Tibial nerve (tissue), 4 donors: ENCODE measurements at regions not wholly inside any gene's neighbourhood (a gene's known extent, or its start where the extent isn't known, plus 50 kb on each side); places are given as distances from the start of the nearest gene placed in this dataset.

Experiments used
- DNase-seq, 2 donors: peaks; one replicate each; pipeline ENCODE4 v3.0.0-alpha.2; 2019; ENCODE audit warnings: low spot score in 2 of 2
- H3K27ac ChIP-seq, 4 donors: fragments of 200-600 bp; sonication (generic) in 3 of 4; one replicate each; pipeline ENCODE4 v1.5.1; 2017 to 2019; ENCODE audit warnings: mild to moderate bottlenecking in 1 of 4
- H3K27me3 ChIP-seq, 2 donors: fragments of 200-600 bp; sonication (generic) in 1 of 2; one replicate each; pipeline versions ENCODE4 v1.5.1 to v1.6.0; 2017 to 2019
- H3K36me3 ChIP-seq, 3 donors: fragments of 200-600 bp; sonication (generic); one replicate each; pipeline ENCODE4 v1.5.1; 2018 to 2019
- H3K4me1 ChIP-seq, 4 donors: fragments of 200-600 bp; sonication (generic) in 3 of 4; one replicate each; pipeline ENCODE4 v1.5.1; 2017 to 2019
- H3K4me3 ChIP-seq, 4 donors: fragments of 200-600 bp; sonication (generic) in 3 of 4; one replicate each; pipeline ENCODE4 v1.5.1; 2017 to 2019; ENCODE audit warnings: mild to moderate bottlenecking in 1 of 4, moderate library complexity in 1 of 4
- H3K9me3 ChIP-seq, 4 donors: fragments of 200-600 bp; sonication (generic) in 3 of 4; one replicate each; pipeline ENCODE4 v1.5.1; 2017 to 2019
- CTCF ChIP-seq, 5 experiments: fragments of 200-600 bp in 3 of 5; fragments of 450-650 bp in 2 of 5; sonication (generic) in 3 of 5; IDR thresholded peaks; one replicate each; pipeline ENCODE4 v1.5.1; 2016 to 2019; ENCODE audit warnings: antibody characterized with exemption in 5 of 5, mild to moderate bottlenecking in 3 of 5, moderate library complexity in 2 of 5
- EP300 ChIP-seq, 2 donors: sonication (generic); formaldehyde crosslinking; IDR thresholded peaks; one replicate each; pipeline ENCODE4 v1.6.1; 2017; ENCODE audit warnings: antibody characterized with exemption in 2 of 2, mild to moderate bottlenecking in 1 of 2
- POLR2A ChIP-seq, 2 donors: fragments of 450-650 bp; IDR thresholded peaks; one replicate each; pipeline ENCODE4 v1.6.1; 2017; ENCODE audit warnings: antibody characterized with exemption in 2 of 2, mild to moderate bottlenecking in 2 of 2, moderate library complexity in 2 of 2
- WGBS, 2 donors: methylation state at CpG; one replicate each; pipeline ENCODE4 v1.1.5; 2018; 5-methylcytosine and 5-hydroxymethylcytosine counted together

GRCh38 chrY:7821295-7822035, 909.9 kb upstream of the AMELY start:
- TF ChIP-seq CTCF (IDR thresholded peaks at IDR 0.05): no peak
- peak in 1 of 2 donors; percentile 26 for TF ChIP-seq EP300 (IDR thresholded peaks at IDR 0.05)
- H3K36me3 ChIP-seq: no peaks in the 10 kb centered on the region
- H3K4me1 ChIP-seq: no peaks in the 10 kb centered on the region
- H3K27ac ChIP-seq: no peak overlapping the region
- 86% methylated on average over 1 of the region's 2 CpGs; no CpG with 5 or more reads in 1 of the 2 donors for WGBS, 2 donors
- H3K4me3 ChIP-seq: no peak overlapping the region
- no peaks in the 10 kb centered on the region for H3K27me3 ChIP-seq
- H3K9me3 ChIP-seq: no peaks in the 10 kb centered on the region
- DNase-seq: no peak

- no peaks in the 10 kb centered on the region for H3K4me1 ChIP-seq
- TF ChIP-seq POLR2A (IDR thresholded peaks at IDR 0.05) (no peak), EP300 (IDR thresholded peaks at IDR 0.05) (no peak), CTCF (IDR thresholded peaks at IDR 0.05) (peak in 1 of 5 experiments; percentile 13)
- no peaks in the 10 kb centered on the region for H3K27me3 ChIP-seq
- no peaks in the 10 kb centered on the region for H3K9me3 ChIP-seq
- H3K4me3 ChIP-seq: no peak overlapping the region
- no peak for DNase-seq
- H3K36me3 ChIP-seq: no peaks in the 10 kb centered on the region
- no peak overlapping the region for H3K27ac ChIP-seq
Measured at GRCh38 chrY:7818924-7819323, 907.4 kb upstream of the AMELY start.

- TF ChIP-seq POLR2A (IDR thresholded peaks at IDR 0.05) (no peak), EP300 (IDR thresholded peaks at IDR 0.05) (no peak)
- H3K27me3 ChIP-seq: no peaks in the 10 kb centered on the region
- 93% methylated on average over 1 of the region's 1 CpG; no CpG with 5 or more reads in 1 of the 2 donors for WGBS, 2 donors
Measured at GRCh38 chrY:7816567-7816966, 905.0 kb upstream of the AMELY start.

GRCh38 chrY:7815921-7816320, 904.4 kb upstream of the AMELY start:
- no peak overlapping the region for H3K4me3 ChIP-seq
- DNase-seq: no peak
- no peaks in the 10 kb centered on the region for H3K36me3 ChIP-seq
- TF ChIP-seq EP300 (IDR thresholded peaks at IDR 0.05) (no peak), POLR2A (IDR thresholded peaks at IDR 0.05) (no peak), CTCF (IDR thresholded peaks at IDR 0.05) (no peak)
- no peaks in the 10 kb centered on the region for H3K27me3 ChIP-seq
- no peaks in the 10 kb centered on the region for H3K4me1 ChIP-seq
- no peak overlapping the region for H3K27ac ChIP-seq
- H3K9me3 ChIP-seq: no peaks in the 10 kb centered on the region

More at GRCh38 chrY:7816567-7816966, 905.0 kb upstream of the AMELY start:
- no peaks in the 10 kb centered on the region for H3K36me3 ChIP-seq
- no peak for DNase-seq
- H3K27ac ChIP-seq: no peak overlapping the region
- no peak overlapping the region for H3K4me3 ChIP-seq
- no peaks in the 10 kb centered on the region for H3K9me3 ChIP-seq
- no peaks in the 10 kb centered on the region for H3K4me1 ChIP-seq

GRCh38 chrY:7815285-7815684, 903.7 kb upstream of the AMELY start:
- TF ChIP-seq CTCF (IDR thresholded peaks at IDR 0.05): no peak
- no peak for TF ChIP-seq POLR2A (IDR thresholded peaks at IDR 0.05)
- TF ChIP-seq EP300 (IDR thresholded peaks at IDR 0.05): no peak
- WGBS, 2 donors: 92% methylated on average over 1 of the region's 1 CpG; no CpG with 5 or more reads in 1 of the 2 donors
- Histone ChIP-seq H3K27ac (no peak overlapping the region), H3K9me3 (no peaks in the 10 kb centered on the region), H3K4me3 (no peak overlapping the region), H3K4me1 (no peaks in the 10 kb centered on the region), H3K27me3 (no peaks in the 10 kb centered on the region), H3K36me3 (no peaks in the 10 kb centered on the region)
- DNase-seq: no peak
